ENCODE measurements at regions not wholly inside any gene's neighbourhood (a gene's known extent, or its start where the extent isn't known, plus 50 kb on each side); places are given as distances from the start of the nearest gene placed in this dataset.

DNA sequence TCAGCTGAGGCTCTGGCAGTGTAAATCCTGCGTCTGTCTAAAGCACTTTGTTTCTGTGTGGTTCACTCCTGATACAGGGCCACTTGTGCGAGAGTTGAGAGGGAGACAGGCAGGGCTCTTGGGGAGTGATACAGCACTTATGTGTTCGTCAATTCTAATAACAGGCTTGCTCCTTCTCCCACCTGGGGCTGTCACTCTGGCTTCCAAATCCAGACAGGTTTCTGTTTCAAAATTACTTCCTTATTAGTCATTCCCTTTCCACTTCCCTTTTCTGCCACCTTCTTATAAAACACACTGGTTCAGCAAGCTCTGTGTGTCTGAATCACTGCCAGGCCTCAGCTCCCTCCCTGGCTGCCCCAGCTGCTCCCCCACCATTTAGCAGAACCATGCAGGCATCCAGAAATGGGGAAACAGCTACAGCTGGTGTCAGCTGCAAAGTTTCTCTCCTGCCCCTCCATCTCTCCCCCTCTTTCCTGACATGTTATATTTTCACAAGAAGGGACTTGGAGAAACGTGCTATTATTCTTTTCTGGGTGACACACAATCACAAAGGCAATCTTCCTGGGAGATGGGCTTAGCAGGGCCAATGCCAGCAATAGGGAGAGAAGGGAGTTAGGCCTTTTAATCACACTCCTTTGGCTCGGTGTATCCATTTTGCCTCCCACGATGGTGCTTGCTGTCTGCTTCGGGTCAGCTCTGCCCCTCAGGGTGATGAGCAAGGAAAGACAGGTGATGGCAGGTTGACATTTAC lies 58.4 kb upstream of the ZNRF2 start:
- H3K4ac ChIP-seq (replicated peaks; ENCODE audit: insufficient read length, low read depth, low read length) = no peak overlapping the region
- no peaks in the 10 kb centered on the region for H3K4me1 ChIP-seq (replicated peaks in 1 of 4; ENCODE audit: control insufficient read depth in 3 of 4, insufficient read depth in 4 of 4, low read length in 3 of 4)
- WGBS, 2 experiments (ENCODE audit: extremely low coverage in 1 of 2, insufficient coverage in 1 of 2, insufficient read length in 1 of 2, insufficient replicate concordance in 2 of 2, low coverage in 1 of 2, low lambda C conversion rate in 2 of 2, missing lambda C conversion rate in 1 of 2) = 92% methylated on average over 7 of the region's 7 CpGs; no CpG with 5 or more reads in 1 of the 2 experiments
- H4K20me1 ChIP-seq (replicated peaks in 1 of 2; ENCODE audit: control insufficient read depth in 1 of 2, insufficient read depth in 2 of 2, low read length in 2 of 2) = no peaks in the 10 kb centered on the region
- 0 out of 2 replicates have a peak overlapping the region, but pooled peaks have one; percentile 12 for H2BK15ac ChIP-seq (ENCODE audit: low read length)
- no peak overlapping the region for H3K23ac ChIP-seq (ENCODE audit: insufficient read length)
- no peak overlapping the region for H3K14ac ChIP-seq (ENCODE audit: insufficient read length)
- ChIA-PET CTCF (ENCODE audit: partially characterized antibody) (interaction anchor here (0.6 to 3.2 kb wide), 18 partner anchors 8 to 338 kb away, joined by 3 to 12 read pairs (median 3); no protein-coding TSS in a partner anchor), POLR2A (ENCODE audit: partially characterized antibody) (interaction anchor here (1.4 kb wide), 1 partner anchor 57 kb away, joined by 3 read pairs; no protein-coding TSS in a partner anchor)
- 0 out of 2 replicates have a peak overlapping the region, but pooled peaks have one; percentile 20 for H2BK12ac ChIP-seq (ENCODE audit: low read depth, low read length)
- H2BK20ac ChIP-seq (ENCODE audit: low read length) = 0 out of 2 replicates have a peak overlapping the region, but pooled peaks have one; percentile 19
- no peak overlapping the region for H2BK120ac ChIP-seq (replicated peaks; ENCODE audit: low read depth, low read length)
- no peaks in the 10 kb centered on the region for H3K9me3 ChIP-seq (ENCODE audit: insufficient read depth in 2 of 2, low read depth in 1 of 2, low read length in 1 of 2)
- no peak overlapping the region for H3K56ac ChIP-seq (replicated peaks; ENCODE audit: insufficient read length, low read depth, low read length)
- no peak overlapping the region for H4K5ac ChIP-seq (ENCODE audit: insufficient read length, low read depth, low read length)
- TF ChIP-seq POLR2A (IDR thresholded peaks at IDR 0.05; ENCODE audit: control extremely low read depth in 1 of 2, low read depth in 2 of 2, low read length in 2 of 2) (no peak), TEAD4 (IDR thresholded peaks at IDR 0.05; ENCODE audit: low read depth, low read length) (no peak)
- TF ChIP-seq, protein P1, sequence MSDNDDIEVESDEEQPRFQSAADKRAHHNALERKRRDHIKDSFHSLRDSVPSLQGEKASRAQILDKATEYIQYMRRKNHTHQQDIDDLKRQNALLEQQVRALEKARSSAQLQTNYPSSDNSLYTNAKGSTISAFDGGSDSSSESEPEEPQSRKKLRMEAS (IDR thresholded peaks at IDR 0.05) = no peak
- FAIRE-seq (no peak), DNase-seq (ENCODE audit: low read depth in 1 of 2, low spot score in 2 of 2) (no peak)
- H3K23me2 ChIP-seq (ENCODE audit: low read depth, low read length) = no peaks in the 10 kb centered on the region
- no peaks in the 10 kb centered on the region for H3K27me3 ChIP-seq (replicated peaks in 1 of 4; ENCODE audit: control insufficient read depth in 3 of 4, extremely low read depth in 1 of 4, insufficient read depth in 3 of 4, low read length in 3 of 4)
- no peaks in the 10 kb centered on the region for H3K79me2 ChIP-seq (ENCODE audit: control insufficient read depth in 1 of 2, insufficient read depth in 2 of 2, low read length in 2 of 2)
- H3K18ac ChIP-seq (ENCODE audit: extremely low read depth, low read length) = no peak overlapping the region
- no peak overlapping the region for H2AK5ac ChIP-seq (ENCODE audit: low read depth, low read length)
- H2BK5ac ChIP-seq (ENCODE audit: low read depth, low read length) = peak overlapping the region; percentile 62; the same call in 1 of the 2 replicates
- no peak overlapping the region for H3K4me2 ChIP-seq (ENCODE audit: insufficient read depth in 1 of 2, low read depth in 2 of 2, low read length in 2 of 2)
- no peak overlapping the region for H3K27ac ChIP-seq (ENCODE audit: low read depth, low read length)
- no peak overlapping the region for H4K91ac ChIP-seq (replicated peaks; ENCODE audit: insufficient read length, low read length)
- no peaks in the 10 kb centered on the region for H3K36me3 ChIP-seq (ENCODE audit: control insufficient read depth in 2 of 4, insufficient read depth in 4 of 4, low read length in 3 of 4)
- no peak overlapping the region for H3K4me3 ChIP-seq (ENCODE audit: extremely low read depth in 1 of 4, insufficient read depth in 2 of 4, low read depth in 3 of 4, low read length in 4 of 4)
- H4K8ac ChIP-seq (ENCODE audit: extremely low read depth, insufficient read depth, low read length) = no peak overlapping the region
- no peaks in the 10 kb centered on the region for H3K79me1 ChIP-seq (ENCODE audit: low read depth, low read length)
- no peak overlapping the region for H3K9ac ChIP-seq (replicated peaks in 1 of 4; ENCODE audit: extremely low read depth in 1 of 4, low read depth in 3 of 4, low read length in 3 of 4)
- H2AFZ ChIP-seq (ENCODE audit: low read length) = no peak overlapping the region

Measured in H1 (cell line).